ENCODE measurements at regions not wholly inside any gene's neighbourhood (a gene's known extent, or its start where the extent isn't known, plus 50 kb on each side); places are given as distances from the start of the nearest gene placed in this dataset.

DNA sequence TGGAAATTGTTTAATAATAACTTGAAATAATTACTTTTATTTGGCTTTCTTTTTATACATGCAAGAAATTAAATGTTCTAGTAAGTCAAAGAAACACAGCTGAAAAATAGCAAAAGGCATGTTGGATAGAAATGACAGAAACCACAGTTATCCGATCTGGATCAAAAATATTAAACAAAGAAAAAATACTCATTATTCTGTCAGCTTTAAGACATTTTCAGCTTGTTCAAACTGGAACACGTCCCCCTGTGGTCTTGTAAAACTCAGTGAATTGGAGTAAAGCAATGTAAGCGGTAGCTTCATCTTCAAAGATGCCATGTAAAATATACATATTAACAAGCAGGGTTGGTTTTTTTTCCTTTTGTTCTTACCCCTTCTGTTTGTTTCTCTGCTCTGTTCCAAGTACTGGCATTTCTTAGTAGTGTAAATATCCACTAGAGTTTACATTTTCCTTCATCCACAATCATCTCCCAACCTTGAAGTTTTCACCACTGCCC lies 223.4 kb downstream of the IGSF11 start:
- DNase-seq, result no peak

DNA sequence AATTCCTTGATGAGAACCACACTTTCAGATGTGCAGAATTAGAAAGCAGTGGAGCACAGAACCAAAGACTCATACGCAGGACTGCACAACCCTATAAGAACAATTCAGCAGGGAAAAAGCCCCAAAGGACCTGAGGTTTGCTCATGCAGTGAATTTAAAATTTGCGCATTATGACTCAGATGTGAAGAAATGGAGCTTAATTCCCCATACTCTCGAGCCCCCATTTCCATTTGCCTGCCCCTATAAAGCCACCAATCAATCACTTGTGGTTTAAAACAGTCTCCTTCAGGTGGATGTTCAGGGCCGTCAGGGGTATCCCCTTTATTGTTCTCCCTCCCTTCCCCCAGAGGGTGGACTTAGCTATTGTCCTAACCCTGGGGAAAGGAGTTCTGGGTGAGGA lies 221.2 kb downstream of the IGSF11 start:
- no peak for DNase-seq

DNA sequence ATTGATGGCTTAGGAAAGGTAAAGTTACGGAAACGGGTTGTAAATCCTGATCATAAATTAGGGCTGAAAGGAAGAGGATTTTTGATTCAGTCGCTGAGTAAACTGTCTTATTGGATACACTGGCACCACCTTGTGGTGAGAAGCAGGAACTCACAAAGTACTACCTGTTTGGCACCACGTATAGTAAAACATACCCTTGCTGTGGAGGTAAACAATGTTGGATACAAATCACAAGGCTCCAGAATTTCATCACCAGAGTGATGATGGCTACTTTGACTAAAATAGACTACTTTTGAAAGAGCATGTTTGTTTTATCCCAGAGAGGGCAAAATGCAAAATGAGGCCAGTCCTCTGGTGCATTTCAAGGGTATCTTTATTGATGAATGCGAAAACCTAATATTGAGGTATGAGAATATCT lies 216.9 kb downstream of the IGSF11 start:
- peak; percentile 38 for DNase-seq

DNA sequence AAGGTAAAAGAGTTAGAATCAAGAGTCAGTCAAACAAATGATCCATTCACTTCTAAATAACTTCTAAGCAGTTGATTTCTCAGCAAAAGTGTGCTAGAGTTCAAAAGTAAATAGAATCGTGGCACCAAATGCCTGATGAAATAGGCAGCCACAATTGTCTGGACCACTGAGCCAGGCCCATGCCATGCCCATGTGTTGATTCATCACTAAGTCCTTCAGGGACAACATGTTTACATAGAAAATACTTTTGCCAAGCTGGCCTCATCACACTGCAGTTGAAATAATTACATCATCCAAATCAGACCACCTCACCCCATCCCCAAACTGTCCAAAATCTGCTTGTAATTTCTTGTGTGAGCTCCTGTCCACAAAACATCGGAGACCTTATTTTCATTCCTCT lies 216.3 kb downstream of the IGSF11 start:
- DNase-seq, result no peak

DNA sequence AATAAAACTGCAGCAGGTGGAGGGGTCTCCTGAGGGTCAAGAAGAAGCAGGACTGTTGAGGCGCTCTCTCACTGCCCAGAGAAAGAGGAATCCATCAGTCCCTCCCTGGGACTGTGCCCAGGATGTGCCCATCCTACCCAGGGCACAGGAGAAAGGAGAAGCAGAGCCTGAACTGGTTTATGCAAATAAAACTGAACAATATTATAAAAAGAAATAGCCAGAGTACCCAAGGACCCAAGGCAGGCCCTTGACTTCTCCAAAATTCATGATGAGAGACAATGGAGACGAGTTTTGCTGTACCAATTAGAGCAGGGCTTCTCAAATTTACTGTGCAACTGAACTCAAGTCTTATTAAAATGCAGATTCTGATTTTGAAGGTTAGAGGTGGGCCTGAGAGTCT lies 211.0 kb downstream of the IGSF11 start:
- DNase-seq, result no peak

DNA sequence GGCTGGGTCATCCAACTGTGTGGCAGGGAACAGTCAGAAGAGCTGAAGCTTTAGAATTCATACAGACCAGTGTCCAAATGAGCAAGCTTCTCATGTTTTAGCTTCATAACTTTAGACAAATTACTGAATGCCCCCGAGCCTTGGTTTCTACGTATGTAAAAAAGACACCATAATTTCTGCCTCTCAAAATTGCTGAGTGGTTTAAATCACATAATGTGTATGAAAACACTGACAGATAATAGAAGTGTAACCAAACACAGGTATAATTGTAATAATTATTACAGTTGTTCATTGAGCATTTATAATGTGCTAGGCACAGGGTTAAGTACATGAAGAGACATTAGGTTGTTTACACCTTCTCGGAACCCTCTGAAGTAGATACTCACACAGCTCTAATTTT lies 207.2 kb downstream of the IGSF11 start:
- no peak for DNase-seq

DNA sequence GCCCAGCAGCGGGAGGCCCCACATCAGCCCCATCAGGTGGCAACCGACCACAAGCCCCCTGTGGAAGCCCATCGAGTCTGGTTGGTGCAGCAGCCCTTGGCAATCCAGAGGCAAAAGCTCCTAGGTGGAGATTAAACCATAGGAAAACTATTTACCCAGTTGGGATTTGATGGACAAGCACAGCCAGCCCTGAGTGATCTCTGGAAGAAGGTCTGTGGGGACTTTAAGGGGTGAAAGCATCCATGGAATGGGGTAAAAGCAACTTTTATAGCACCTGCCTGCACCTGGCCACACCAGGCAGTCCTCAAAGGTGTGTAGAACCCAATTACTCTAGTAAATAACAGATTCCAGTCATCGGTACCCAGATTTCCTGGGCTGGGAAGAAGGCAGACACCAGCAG lies 206.3 kb downstream of the IGSF11 start:
- no peak for DNase-seq

DNA sequence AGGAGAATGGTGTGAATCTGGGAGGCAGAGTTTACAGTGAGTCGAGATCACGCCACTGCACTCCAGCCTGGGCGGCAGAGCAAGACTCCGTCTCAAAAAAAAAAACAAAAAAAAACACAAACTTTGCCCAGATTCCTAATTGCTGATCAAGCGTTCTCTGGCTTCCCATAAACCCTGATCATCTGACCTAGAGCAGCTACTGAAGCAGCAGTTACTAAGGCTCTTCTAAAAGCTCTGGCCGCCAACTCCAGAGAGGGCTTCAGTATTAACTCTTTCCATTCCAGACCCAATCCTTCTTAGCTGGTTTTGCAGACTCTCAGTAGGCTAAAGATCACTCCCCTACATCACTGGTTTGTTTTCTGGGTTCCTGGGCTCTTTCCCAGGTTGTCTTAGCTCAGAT lies 201.6 kb downstream of the IGSF11 start:
- no peak for DNase-seq

DNA sequence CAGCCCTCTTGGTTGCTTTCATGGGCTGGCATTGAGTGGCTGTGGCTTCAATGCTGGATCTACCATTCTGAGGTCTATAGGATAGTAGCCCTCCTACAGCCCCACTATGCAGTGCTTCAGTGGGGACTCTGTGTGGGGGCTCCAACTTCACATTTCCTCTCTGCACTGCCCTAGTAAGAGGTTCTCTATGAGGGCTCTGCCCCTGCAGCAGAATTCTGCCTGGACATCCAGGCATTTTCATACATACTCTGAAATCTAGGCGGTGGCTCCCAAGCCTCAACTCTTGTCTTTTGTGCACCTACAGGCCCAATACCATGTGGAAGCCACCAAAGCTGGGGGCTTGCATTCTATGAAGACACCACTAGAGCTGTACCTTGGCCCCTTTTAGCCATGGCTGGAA lies 195.8 kb downstream of the IGSF11 start:
- DNase-seq, result no peak

DNA sequence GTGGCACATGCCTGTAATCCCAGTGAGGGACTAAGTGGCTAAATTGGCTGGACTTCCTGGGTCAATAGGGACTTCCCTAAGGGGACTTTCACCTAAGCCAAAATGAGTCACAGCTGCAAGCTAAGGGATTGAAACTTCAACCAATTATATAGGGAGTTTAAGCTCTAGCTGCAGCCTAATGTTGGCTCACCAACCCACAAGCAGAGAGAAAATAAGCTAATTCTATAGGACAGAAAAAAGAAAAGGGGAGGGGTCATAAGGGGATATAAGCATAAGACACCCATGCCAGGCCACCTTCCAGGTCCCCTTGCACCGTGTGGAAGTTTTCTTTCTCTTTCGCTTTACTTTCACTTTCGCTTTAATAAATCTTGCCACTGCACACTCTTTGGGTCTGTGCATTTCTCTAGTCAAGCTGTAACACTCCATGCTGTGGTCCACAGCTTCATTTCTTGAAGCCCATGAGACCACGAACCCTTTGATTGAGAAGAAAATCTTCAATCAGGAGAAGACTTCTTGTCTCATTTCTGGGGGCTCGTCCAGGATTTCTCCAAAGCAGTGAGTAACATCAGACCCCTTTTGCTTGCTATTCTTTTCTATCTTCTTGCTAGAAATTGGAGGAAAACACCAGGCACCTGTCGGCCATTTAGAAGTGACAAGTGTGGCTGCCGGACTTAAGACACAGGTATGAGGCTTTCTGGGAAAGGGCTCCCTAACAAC lies 192.3 kb downstream of the IGSF11 start:
- DNase-seq, result no peak

DNA sequence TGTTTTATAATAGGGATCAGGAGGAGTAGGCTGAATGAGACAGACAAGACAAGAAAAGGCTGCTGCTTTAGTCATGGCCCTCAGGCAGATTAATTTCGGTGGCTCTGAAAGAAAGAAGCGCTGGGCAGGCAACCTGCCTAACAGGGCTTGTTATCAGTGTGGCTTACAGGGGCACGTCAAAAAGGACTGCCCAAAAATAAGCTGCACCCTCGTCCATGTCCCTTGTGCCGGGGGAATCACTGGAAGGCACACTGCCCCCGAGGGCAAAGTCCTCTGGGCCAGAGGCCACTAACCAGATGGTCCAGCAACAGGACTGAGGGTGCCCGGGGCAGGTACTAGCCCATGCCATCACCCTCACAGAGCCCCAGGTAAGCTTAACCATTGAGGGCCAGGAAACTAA lies 188.5 kb downstream of the IGSF11 start:
- DNase-seq, result no peak

All from SHP77 treated with DMSO at 0.1 percent for 48 hours (cell line).